ENCODE measurements at regions not wholly inside any gene's neighbourhood (a gene's known extent, or its start where the extent isn't known, plus 50 kb on each side); places are given as distances from the start of the nearest gene placed in this dataset.
"Not testable (repeated sequence)": the region's sequence is repeated elsewhere in the genome, so short reads cannot be mapped to it uniquely, and the experiment has no call there.

GRCh38 chr1:2957329-2957728, 63.9 kb upstream of the ACTRT2 start:
- no peak for TF ChIP-seq ZNF70 (CRISPR knock-in tag; IDR thresholded peaks at IDR 0.05)
- no peak for TF ChIP-seq CSDC2 (CRISPR knock-in tag; IDR thresholded peaks at IDR 0.05)
- TF ChIP-seq TCF4 (CRISPR knock-in tag; IDR thresholded peaks at IDR 0.05; ENCODE audit: borderline replicate concordance): no peak
- no peak for TF ChIP-seq PPARA (CRISPR knock-in tag; IDR thresholded peaks at IDR 0.05; ENCODE audit: borderline replicate concordance)
- TF ChIP-seq ZFP30 (CRISPR knock-in tag; IDR thresholded peaks at IDR 0.05): no peak
- no peak for TF ChIP-seq TSHZ2 (CRISPR knock-in tag; IDR thresholded peaks at IDR 0.05)
- no peak for TF ChIP-seq PATZ1 (CRISPR knock-in tag; IDR thresholded peaks at IDR 0.05; ENCODE audit: borderline replicate concordance)
- TF ChIP-seq RARB (CRISPR knock-in tag; IDR thresholded peaks at IDR 0.05): no peak
- TF ChIP-seq BACH2 (CRISPR knock-in tag; IDR thresholded peaks at IDR 0.05; ENCODE audit: borderline replicate concordance): no peak
- no peak for TF ChIP-seq ISL1 (CRISPR knock-in tag; IDR thresholded peaks at IDR 0.05)
- TF ChIP-seq CREB5 (CRISPR knock-in tag; IDR thresholded peaks at IDR 0.05; ENCODE audit: low read depth): no peak
- no peak for TF ChIP-seq CSRNP3 (CRISPR knock-in tag; IDR thresholded peaks at IDR 0.05)
- no peak for TF ChIP-seq ZNF8 (CRISPR knock-in tag; IDR thresholded peaks at IDR 0.05)
- TF ChIP-seq ZNF565 (CRISPR knock-in tag; conservative IDR thresholded peaks at IDR 0.05; ENCODE audit: low read depth): no peak
- TF ChIP-seq ARNTL (CRISPR knock-in tag; IDR thresholded peaks at IDR 0.05; ENCODE audit: borderline replicate concordance, low read depth): no peak
- no peak for TF ChIP-seq GLIS3 (CRISPR knock-in tag; IDR thresholded peaks at IDR 0.05)
- no peak for TF ChIP-seq SNAI2 (CRISPR knock-in tag; IDR thresholded peaks at IDR 0.05)
- no peak for ATAC-seq

- ATAC-seq: not testable (repeated sequence)
These were observed 61.4 kb upstream of the ACTRT2 start for GRCh38 chr1:2959881-2960280.

GRCh38 chr1:2961081-2961480, 60.2 kb upstream of the ACTRT2 start:
- no peak for TF ChIP-seq BACH2 (CRISPR knock-in tag; IDR thresholded peaks at IDR 0.05; ENCODE audit: borderline replicate concordance)
- TF ChIP-seq POU6F1 (CRISPR knock-in tag; IDR thresholded peaks at IDR 0.05; ENCODE audit: borderline replicate concordance, low read depth): no peak
- no peak for TF ChIP-seq SNAI2 (CRISPR knock-in tag; IDR thresholded peaks at IDR 0.05)
- no peak for ATAC-seq

- ATAC-seq: no peak
- TF ChIP-seq ZNF70 (CRISPR knock-in tag; IDR thresholded peaks at IDR 0.05) (no peak), ESRRG (CRISPR knock-in tag; IDR thresholded peaks at IDR 0.05) (no peak), CSRNP3 (CRISPR knock-in tag; IDR thresholded peaks at IDR 0.05) (no peak)
These were observed 59.6 kb upstream of the ACTRT2 start for GRCh38 chr1:2961661-2962060.

All from SK-N-SH treated with all-trans-retinoic acid at 6 μM for 48 hours (cell line).